Fibroblast of pulmonary artery (primary cell): ENCODE measurements at regions not wholly inside any gene's neighbourhood (a gene's known extent, or its start where the extent isn't known, plus 50 kb on each side); places are given as distances from the start of the nearest gene placed in this dataset.
A peak's percentile ranks its signal among the peaks of the same experiment; 100 is the strongest.

ENCODE experiments used
- DNase-seq: peaks from one replicate; pipeline ENCODE4 v3.0.0-alpha.2; 2010; ENCODE audit warnings: low read depth
- H3K4me3 ChIP-seq: replicated peaks from 2 replicates; pipeline ENCODE4 v1.5.1; 2011; ENCODE audit warnings: low read depth, mild to moderate bottlenecking, control low read depth, low read length, moderate library complexity
- CTCF ChIP-seq: IDR thresholded peaks from 2 replicates; pipeline ENCODE4 v1.5.1; 2011; ENCODE audit warnings: mild to moderate bottlenecking, control low read depth, low read length, inconsistent platforms; ENCODE audit errors: missing control alignments

DNA sequence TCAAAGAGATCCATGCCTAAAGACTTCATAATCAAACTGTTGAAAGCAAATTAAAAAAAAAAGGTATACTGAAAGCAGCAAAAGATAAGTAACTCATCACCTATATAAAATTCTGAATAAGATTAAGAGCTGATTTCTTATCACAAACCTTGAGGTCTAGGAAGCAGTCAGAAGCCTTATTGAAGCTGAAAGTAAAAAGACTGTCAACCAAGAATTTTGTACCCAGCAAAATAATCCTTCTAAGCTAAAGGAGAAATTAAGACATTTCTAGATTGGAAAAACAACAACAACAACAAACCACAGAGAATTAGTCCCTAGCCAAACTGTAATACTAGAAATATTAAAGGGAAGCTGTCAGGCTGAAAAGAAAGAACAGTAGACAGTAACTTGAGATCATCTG is 622.9 kb downstream of the PCDH7 start:
- no peak overlapping the region for H3K4me3 ChIP-seq
- peak; percentile 10 for DNase-seq

GRCh38 chr4:31349907-31350306 is 629.7 kb downstream of the PCDH7 start:
- no peak for TF ChIP-seq CTCF
- H3K4me3 ChIP-seq, result no peak overlapping the region
- DNase-seq, result no peak

More for the DNA sequence above, 622.9 kb downstream of the PCDH7 start:
- TF ChIP-seq CTCF, result no peak

DNA sequence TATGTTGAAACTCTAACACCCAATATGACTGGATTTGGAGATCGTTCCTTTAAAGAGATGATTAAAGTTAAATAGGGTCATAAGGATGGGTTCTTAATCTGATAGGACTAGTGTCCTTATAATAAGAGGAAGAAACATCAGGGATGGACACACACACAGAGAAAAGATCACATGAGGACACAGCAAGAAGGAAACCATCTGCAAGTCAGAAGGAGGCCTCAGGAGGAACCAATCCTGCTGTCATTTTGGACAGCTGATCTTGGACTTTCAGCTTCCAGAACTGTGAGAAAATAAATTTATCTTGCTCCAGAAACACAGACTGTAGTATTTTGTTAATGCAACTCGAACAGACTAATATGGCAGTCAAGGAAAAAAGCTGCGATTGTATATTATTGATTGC is 631.5 kb downstream of the PCDH7 start:
- no peak for DNase-seq
- no peak overlapping the region for H3K4me3 ChIP-seq
- TF ChIP-seq CTCF, result no peak

GRCh38 chr4:31356839-31357238 is 636.7 kb downstream of the PCDH7 start:
- H3K4me3 ChIP-seq, result no peak overlapping the region
- no peak for TF ChIP-seq CTCF
- no peak for DNase-seq

GRCh38 chr4:31360786-31361185 is 640.6 kb downstream of the PCDH7 start:
- no peak for TF ChIP-seq CTCF
- DNase-seq, result peak; percentile 99
- H3K4me3 ChIP-seq, result no peak overlapping the region

DNA sequence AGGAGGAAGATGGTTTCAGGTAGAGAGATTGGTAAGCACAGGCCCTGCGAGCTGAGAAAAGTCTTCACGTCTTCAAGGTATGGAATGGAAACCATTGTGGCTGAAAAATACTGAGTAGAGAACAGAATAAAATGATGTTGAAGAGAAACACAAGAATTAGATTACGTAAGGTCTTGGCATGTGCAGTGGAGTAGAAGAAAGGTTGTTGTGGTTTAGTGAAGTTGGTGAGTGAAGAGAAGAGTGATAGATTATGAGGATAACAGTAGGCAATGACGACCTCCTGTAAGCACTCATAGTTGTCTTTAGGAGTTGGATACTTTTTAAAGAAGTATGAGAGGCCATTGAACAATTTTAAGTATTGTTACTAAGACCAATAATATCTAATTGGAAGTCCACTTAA is 642.6 kb downstream of the PCDH7 start:
- DNase-seq, result peak; percentile 22
- TF ChIP-seq CTCF, result no peak
- H3K4me3 ChIP-seq, result no peak overlapping the region

DNA sequence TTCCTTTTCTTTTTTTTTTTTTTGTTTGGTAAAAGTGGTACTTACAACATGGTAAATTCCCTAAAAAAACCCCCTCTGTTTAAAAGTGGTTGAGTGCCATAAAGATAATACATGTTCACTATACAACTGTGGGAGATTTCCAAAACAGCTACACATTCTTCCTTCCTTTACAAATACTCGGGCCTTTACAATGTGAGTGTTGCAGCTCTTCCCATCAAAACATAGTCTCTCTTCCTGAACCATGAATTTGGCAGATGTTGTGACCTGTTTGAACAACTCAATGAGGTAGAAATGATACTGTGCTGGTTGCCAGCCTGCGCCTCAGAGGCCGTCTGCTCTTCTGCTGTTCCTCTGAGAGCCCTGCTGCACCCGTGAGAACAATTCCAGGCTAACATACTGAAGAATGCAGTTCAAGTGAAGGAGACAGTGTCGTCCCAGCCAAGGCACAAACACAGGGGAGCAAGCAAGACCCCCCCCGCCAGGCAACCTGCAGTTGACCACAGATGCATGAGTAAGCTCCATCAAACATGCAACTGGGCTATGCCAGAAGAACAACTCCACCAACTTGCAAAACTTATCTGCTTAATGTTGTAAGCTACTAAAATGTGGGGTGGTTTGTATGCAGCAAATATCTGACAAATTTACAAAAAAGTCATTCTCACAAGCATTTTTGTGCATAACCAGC is 645.0 kb downstream of the PCDH7 start:
- H3K4me3 ChIP-seq, result no peak overlapping the region
- DNase-seq, result no peak
- no peak for TF ChIP-seq CTCF
